ENCODE measurements at regions not wholly inside any gene's neighbourhood (a gene's known extent, or its start where the extent isn't known, plus 50 kb on each side); places are given as distances from the start of the nearest gene placed in this dataset.

- Histone ChIP-seq H3K27ac (no peak overlapping the region), H3K4me3 (no peak overlapping the region), H3K9me3 (no peaks in the 10 kb centered on the region), H3K4me1 (no peaks in the 10 kb centered on the region), H3K27me3 (ENCODE audit: insufficient read depth in 3 of 3, low read length in 2 of 3) (peaks cover 0 to 2% (median 0%) of the 10 kb centered on the region in 3 donors), H3K36me3 (ENCODE audit: insufficient read depth in 1 of 2, low read depth in 1 of 2) (no peaks in the 10 kb centered on the region)
- intact Hi-C loops (cut with DNase I) = no loop called here
- no peak for TF ChIP-seq CTCF (IDR thresholded peaks at IDR 0.05)
- WGBS, 3 donors = 85 to 87% (median 86%) methylated on average over 13 of the region's 13 CpGs
- DNase-seq (no peak), ATAC-seq (no peak)
Measured at GRCh38 chr5:155886311-155887031, 440.5 kb upstream of the SGCD start.

GRCh38 chr5:155895484-155895883, 431.5 kb upstream of the SGCD start:
- Histone ChIP-seq H3K27ac (no peak overlapping the region), H3K4me1 (no peaks in the 10 kb centered on the region), H3K27me3 (ENCODE audit: insufficient read depth in 3 of 3, low read length in 2 of 3) (no peaks in the 10 kb centered on the region), H3K36me3 (ENCODE audit: insufficient read depth in 1 of 2, low read depth in 1 of 2) (no peaks in the 10 kb centered on the region), H3K9me3 (no peaks in the 10 kb centered on the region), H3K4me3 (no peak overlapping the region)
- no peak for TF ChIP-seq CTCF (IDR thresholded peaks at IDR 0.05)
- ATAC-seq (no peak), DNase-seq (no peak)
- intact Hi-C loops (cut with DNase I) = no loop called here
- 85 to 90% (median 88%) methylated on average over 2 of the region's 2 CpGs for whole genome bisulfite sequencing, 3 donors

GRCh38 chr5:155897761-155898160, 429.2 kb upstream of the SGCD start:
- Histone ChIP-seq H3K4me3 (no peak overlapping the region), H3K9me3 (no peaks in the 10 kb centered on the region), H3K27me3 (ENCODE audit: insufficient read depth in 3 of 3, low read length in 2 of 3) (no peaks in the 10 kb centered on the region), H3K27ac (no peak overlapping the region), H3K4me1 (no peaks in the 10 kb centered on the region), H3K36me3 (ENCODE audit: insufficient read depth in 1 of 2, low read depth in 1 of 2) (no peaks in the 10 kb centered on the region)
- ATAC-seq (no peak), DNase-seq (no peak)
- WGBS, 3 donors = 65 to 81% (median 66%) methylated on average over 3 of the region's 3 CpGs
- intact Hi-C loops (cut with DNase I) = no loop called here
- no peak for TF ChIP-seq CTCF (IDR thresholded peaks at IDR 0.05)

- intact Hi-C loops (cut with DNase I) = no loop called here
- no peak for TF ChIP-seq CTCF (IDR thresholded peaks at IDR 0.05)
- Histone ChIP-seq H3K4me3 (no peak overlapping the region), H3K27ac (no peak overlapping the region), H3K9me3 (no peaks in the 10 kb centered on the region), H3K4me1 (no peaks in the 10 kb centered on the region), H3K36me3 (ENCODE audit: insufficient read depth in 1 of 2, low read depth in 1 of 2) (no peaks in the 10 kb centered on the region), H3K27me3 (ENCODE audit: insufficient read depth in 3 of 3, low read length in 2 of 3) (no peaks in the 10 kb centered on the region)
- no peak for DNase-seq
- peak in 1 of 4 donors; percentile 41 for ATAC-seq
Measured at GRCh38 chr5:155898284-155898683, 428.7 kb upstream of the SGCD start.

- TF ChIP-seq CTCF (IDR thresholded peaks at IDR 0.05) = no peak
- 43 to 66% (median 56%) methylated on average over 4 of the region's 4 CpGs for WGBS, 3 donors
- Histone ChIP-seq H3K4me3 (no peak overlapping the region), H3K36me3 (ENCODE audit: insufficient read depth in 1 of 2, low read depth in 1 of 2) (no peaks in the 10 kb centered on the region), H3K27me3 (ENCODE audit: insufficient read depth in 3 of 3, low read length in 2 of 3) (no peaks in the 10 kb centered on the region), H3K27ac (no peak overlapping the region), H3K9me3 (no peaks in the 10 kb centered on the region), H3K4me1 (no peaks in the 10 kb centered on the region)
- intact Hi-C loops (cut with DNase I) = no loop called here
- ATAC-seq (no peak), DNase-seq (no peak)
Measured at GRCh38 chr5:155903791-155904190, 423.2 kb upstream of the SGCD start.
